HEK293 (cell line): ENCODE measurements at regions not wholly inside any gene's neighbourhood (a gene's known extent, or its start where the extent isn't known, plus 50 kb on each side); places are given as distances from the start of the nearest gene placed in this dataset.

ENCODE experiments used
- CTCF ChIA-PET: fragments of 350-600 bp; formaldehyde crosslinking; extraction: SDS; loops from one replicate; lab custom pipeline; 2021; ENCODE audit warnings: antibody characterized with exemption; lab: Yijun Ruan, JAX
- POLR2A ChIA-PET: fragments of 300-600 bp; formaldehyde crosslinking; extraction: SDS; loops from one replicate; lab custom pipeline; 2020; ENCODE audit warnings: antibody characterized with exemption, inconsistent platforms; lab: Yijun Ruan, JAX
- H3K27ac ChIP-seq: fragments of 200-500 bp; sonication (Bioruptor generic); 2 replicates; pipeline ENCODE4 v1.5.1; 2014; ENCODE audit warnings: low read depth, low read length, control low read depth, inconsistent platforms; ENCODE audit errors: extremely low read depth
- H3K36me3 ChIP-seq, 2 experiments: fragments of 200-500 bp in 1 of 2; sonication (Bioruptor generic) in 1 of 2; 1 replicate in 1 of 2; 2 replicates in 1 of 2; pipeline ENCODE4 v1.5.1; 2014 to 2017; ENCODE audit warnings: inconsistent platforms in 2 of 2, low read length in 2 of 2; ENCODE audit not compliant: control insufficient read depth in 2 of 2, insufficient read depth in 1 of 2
- H3K4me1 ChIP-seq: fragments of 200-500 bp; sonication (Bioruptor generic); 2 replicates; pipeline ENCODE4 v1.5.1; 2014; ENCODE audit warnings: mild to moderate bottlenecking, low read length, inconsistent platforms; ENCODE audit not compliant: control insufficient read depth, insufficient read depth
- H3K4me3 ChIP-seq: 2 replicates; pipeline ENCODE4 v1.5.1; 2011; ENCODE audit warnings: low read depth, mild to moderate bottlenecking, control low read depth, low read length, moderate library complexity
- H3K9me3 ChIP-seq: fragments of 200-500 bp; sonication (Bioruptor generic); 2 replicates; pipeline ENCODE4 v1.5.1; 2014; ENCODE audit warnings: low read depth, low read length, inconsistent platforms; ENCODE audit not compliant: control insufficient read depth, insufficient read depth
- FEZF1 ChIP-seq: fragments of 450-650 bp; formaldehyde crosslinking; IDR thresholded peaks from 2 replicates; pipeline ENCODE4 v1.5.1; 2016; ENCODE audit warnings: missing biosample characterization, missing genetic modification characterization
- GFI1B ChIP-seq: fragments of 450-650 bp; formaldehyde crosslinking; IDR thresholded peaks from 2 replicates; pipeline ENCODE4 v1.5.1; 2016; ENCODE audit warnings: missing biosample characterization, missing genetic modification characterization
- KLF17 ChIP-seq: fragments of 450-650 bp; formaldehyde crosslinking; IDR thresholded peaks from 2 replicates; pipeline ENCODE4 v1.5.1; 2016; ENCODE audit warnings: missing biosample characterization, missing genetic modification characterization
- MEIS1 ChIP-seq: sonication (generic); formaldehyde crosslinking; IDR thresholded peaks from 2 replicates; pipeline ENCODE4 v1.8.1; 2022; ENCODE audit warnings: missing genetic modification reagents, mild to moderate bottlenecking, borderline replicate concordance
- SP2 ChIP-seq: fragments of 450-650 bp; formaldehyde crosslinking; IDR thresholded peaks from 2 replicates; pipeline ENCODE4 v1.5.1; 2016; ENCODE audit warnings: missing biosample characterization, missing genetic modification characterization
- ZBTB26 ChIP-seq: fragments of 450-650 bp; formaldehyde crosslinking; optimal IDR thresholded peaks from 2 replicates; pipeline ENCODE3; 2016; ENCODE audit warnings: missing biosample characterization, mild to moderate bottlenecking, missing genetic modification characterization
- ZBTB6 ChIP-seq: fragments of 450-650 bp; formaldehyde crosslinking; IDR thresholded peaks from 2 replicates; pipeline ENCODE4 v1.5.1; 2017; ENCODE audit warnings: missing biosample characterization, missing genetic modification characterization
- ZEB2 ChIP-seq: fragments of 450-650 bp; formaldehyde crosslinking; IDR thresholded peaks from 2 replicates; pipeline ENCODE4 v1.5.1; 2016; ENCODE audit warnings: missing biosample characterization, missing genetic modification characterization
- ZFP37 ChIP-seq: fragments of 450-650 bp; formaldehyde crosslinking; IDR thresholded peaks from 2 replicates; pipeline ENCODE4 v1.5.1; 2016; ENCODE audit warnings: missing biosample characterization, missing genetic modification characterization
- ZNF391 ChIP-seq: fragments of 450-650 bp; formaldehyde crosslinking; IDR thresholded peaks from 2 replicates; pipeline ENCODE4 v1.5.1; 2016; ENCODE audit warnings: low read depth, missing biosample characterization, missing genetic modification characterization, borderline replicate concordance
- ZNF423 ChIP-seq: fragments of 450-650 bp; formaldehyde crosslinking; IDR thresholded peaks from 2 replicates; pipeline ENCODE4 v1.5.1; 2016; ENCODE audit warnings: missing biosample characterization, missing genetic modification characterization
- ZNF433 ChIP-seq: fragments of 450-650 bp; formaldehyde crosslinking; IDR thresholded peaks from 2 replicates; pipeline ENCODE4 v1.5.1; 2016; ENCODE audit warnings: missing biosample characterization, missing genetic modification characterization, low read depth
- ZNF48 ChIP-seq: fragments of 450-650 bp; formaldehyde crosslinking; IDR thresholded peaks from 2 replicates; pipeline ENCODE4 v1.5.1; 2016; ENCODE audit warnings: missing biosample characterization, missing genetic modification characterization
- ZNF514 ChIP-seq: fragments of 450-650 bp; formaldehyde crosslinking; IDR thresholded peaks from 2 replicates; pipeline ENCODE4 v1.5.1; 2016; ENCODE audit warnings: missing biosample characterization, missing genetic modification characterization
- ZNF544 ChIP-seq: fragments of 450-650 bp; formaldehyde crosslinking; IDR thresholded peaks from 2 replicates; pipeline ENCODE4 v1.5.0; 2017; ENCODE audit warnings: missing biosample characterization, missing genetic modification characterization
- ZNF621 ChIP-seq: fragments of 450-650 bp; formaldehyde crosslinking; IDR thresholded peaks from 2 replicates; pipeline ENCODE4 v1.5.1; 2017; ENCODE audit warnings: missing biosample characterization, missing genetic modification characterization
- ZNF626 ChIP-seq: fragments of 450-650 bp; sonication (Bioruptor Pico); formaldehyde crosslinking; IDR thresholded peaks from 2 replicates; pipeline ENCODE4 v1.5.1; 2018; ENCODE audit warnings: missing biosample characterization, missing genetic modification characterization, inconsistent platforms
- ZNF692 ChIP-seq: fragments of 450-650 bp; formaldehyde crosslinking; IDR thresholded peaks from 2 replicates; pipeline ENCODE4 v1.5.1; 2016; ENCODE audit warnings: missing biosample characterization, missing genetic modification characterization
- ZNF704 ChIP-seq: fragments of 450-650 bp; formaldehyde crosslinking; IDR thresholded peaks from 2 replicates; pipeline ENCODE4 v1.5.1; 2016; ENCODE audit warnings: missing biosample characterization, missing genetic modification characterization

- H3K4me1 ChIP-seq, result no peaks in the 10 kb centered on the region
- H3K4me3 ChIP-seq, result no peak overlapping the region
- no peaks in the 10 kb centered on the region for H3K36me3 ChIP-seq
- peaks cover 2% of the 10 kb centered on the region for H3K9me3 ChIP-seq
- TF ChIP-seq ZNF433 (tag by site-specific recombination) (no peak), MEIS1 (no peak), ZNF692 (no peak), ZNF621 (tag by site-specific recombination) (no peak), ZNF626 (tag by site-specific recombination) (no peak), ZNF544 (tag by site-specific recombination) (no peak), ZNF391 (tag by site-specific recombination) (no peak), ZNF48 (no peak), ZFP37 (tag by site-specific recombination) (no peak), ZNF423 (no peak), KLF17 (tag by site-specific recombination) (no peak), SP2 (tag by site-specific recombination) (no peak), GFI1B (no peak), ZNF704 (tag by site-specific recombination) (no peak), ZBTB26 (tag by site-specific recombination) (no peak), ZBTB6 (tag by site-specific recombination) (no peak)
- TF ChIP-seq, all 188 proteins: peak for 0
- CTCF ChIA-PET, result no interaction called here
- H3K27ac ChIP-seq, result no peak overlapping the region
- POLR2A ChIA-PET, result no interaction called here
Measured at GRCh38 chr1:232134365-232134764, 495.6 kb downstream of the SIPA1L2 start.

- Histone ChIP-seq H3K4me1 (no peaks in the 10 kb centered on the region), H3K27ac (no peak overlapping the region), H3K9me3 (peaks cover 2% of the 10 kb centered on the region), H3K36me3 (no peaks in the 10 kb centered on the region), H3K4me3 (no peak overlapping the region)
- TF ChIP-seq ZEB2 (tag by site-specific recombination), result no peak
- TF ChIP-seq FEZF1 (tag by site-specific recombination), result peak; percentile 61
- no peak for TF ChIP-seq ZNF514
- POLR2A ChIA-PET, result no interaction called here
- CTCF ChIA-PET, result interaction anchor here (0.6 kb wide), 1 partner anchor 17 kb away, joined by 4 read pairs; no protein-coding TSS in a partner anchor
Measured at GRCh38 chr1:232132572-232132971, 497.4 kb downstream of the SIPA1L2 start.
